SK-N-SH (cell line): ENCODE measurements at regions not wholly inside any gene's neighbourhood (a gene's known extent, or its start where the extent isn't known, plus 50 kb on each side); places are given as distances from the start of the nearest gene placed in this dataset.

Experiments used
- CTCF ChIA-PET: fragments of 300-600, 350-600 bp; formaldehyde crosslinking; extraction: SDS; loops from one replicate; lab custom pipeline; 2021; lab: Yijun Ruan, JAX
- POLR2A ChIA-PET: fragments of 350-600 bp; sonication (Branson Sonifier 250); formaldehyde crosslinking; extraction: SDS; loops from one replicate; lab custom pipeline; 2020; ENCODE audit warnings: antibody characterized with exemption, inconsistent platforms; lab: Yijun Ruan, JAX
- DNase-seq: peaks from one replicate; pipeline ENCODE4 v3.0.0; 2012
- H2AFZ ChIP-seq: fragments of 200-600 bp; sonication (generic); 2 replicates; pipeline ENCODE4 v1.8.1; 2016; ENCODE audit warnings: antibody characterized with exemption, mild to moderate bottlenecking, low read depth
- H3F3A ChIP-seq: fragments of 200-600 bp; sonication (generic); replicated peaks from 2 replicates; pipeline ENCODE3; 2016; ENCODE audit warnings: antibody characterized with exemption, mild to moderate bottlenecking; ENCODE audit not compliant: insufficient read depth
- H3K27ac ChIP-seq, 2 experiments: fragments of 200-500 bp in 1 of 2; fragments of 200-600 bp in 1 of 2; sonication (Bioruptor generic) in 1 of 2; sonication (generic), shearing (Covaris generic) in 1 of 2; 2 replicates each; pipeline versions ENCODE4 v1.5.1 to v1.6.1; 2014 to 2016; ENCODE audit warnings: low read depth in 2 of 2, inconsistent platforms in 1 of 2, low read length in 1 of 2, mild to moderate bottlenecking in 1 of 2, mixed read lengths in 1 of 2
- H3K27me3 ChIP-seq: fragments of 200-600 bp; sonication (generic), shearing (Covaris generic); 2 replicates; pipeline ENCODE4 v1.6.1; 2016; ENCODE audit warnings: mixed run types; ENCODE audit not compliant: insufficient read depth
- H3K36me3 ChIP-seq, 2 experiments: fragments of 200-500 bp in 1 of 2; fragments of 200-600 bp in 1 of 2; sonication (Bioruptor generic) in 1 of 2; sonication (generic) in 1 of 2; replicated peaks in 1 of 2; 2 replicates each; pipeline versions ENCODE3 to v1.5.1; 2014 to 2016; ENCODE audit warnings: low read length in 1 of 2, mild to moderate bottlenecking in 1 of 2; ENCODE audit not compliant: insufficient read depth in 2 of 2, control insufficient read depth in 1 of 2
- H3K4me1 ChIP-seq, 2 experiments: fragments of 200-500 bp in 1 of 2; fragments of 200-600 bp in 1 of 2; sonication (Bioruptor generic) in 1 of 2; sonication (generic), shearing (Covaris generic) in 1 of 2; 2 replicates each; pipeline versions ENCODE4 v1.5.1 to v1.6.1; 2014 to 2016; ENCODE audit warnings: low read depth in 1 of 2, low read length in 1 of 2, mixed run types in 1 of 2; ENCODE audit not compliant: insufficient read depth in 2 of 2, control insufficient read depth in 1 of 2
- H3K4me2 ChIP-seq: fragments of 200-600 bp; sonication (generic), shearing (Covaris generic); 2 replicates; pipeline ENCODE4 v1.6.1; 2017; ENCODE audit warnings: mixed run types
- H3K4me3 ChIP-seq, 2 experiments: fragments of 200-500 bp in 1 of 2; fragments of 200-600 bp in 1 of 2; sonication (Bioruptor generic) in 1 of 2; sonication (generic), shearing (Covaris generic) in 1 of 2; 2 replicates each; pipeline versions ENCODE4 v1.5.1 to v1.8.1; 2014 to 2016; ENCODE audit warnings: low read depth in 2 of 2, inconsistent platforms in 1 of 2, low read length in 1 of 2, mild to moderate bottlenecking in 1 of 2, mixed read lengths in 1 of 2, moderate library complexity in 1 of 2
- H3K79me2 ChIP-seq: fragments of 200-600 bp; sonication (generic); 2 replicates; pipeline ENCODE4 v1.8.1; 2017; ENCODE audit warnings: mild to moderate bottlenecking; ENCODE audit not compliant: insufficient read depth
- H3K9ac ChIP-seq: fragments of 200-600 bp; sonication (generic); 2 replicates; pipeline ENCODE4 v1.6.1; 2017; ENCODE audit warnings: mixed run types
- H3K9me2 ChIP-seq: fragments of 200-600 bp; sonication (generic); 2 replicates; pipeline ENCODE4 v1.6.1; 2017; ENCODE audit warnings: mixed run types
- H3K9me3 ChIP-seq: fragments of 200-600 bp; sonication (generic); 2 replicates; pipeline ENCODE4 v1.6.1; 2017; ENCODE audit warnings: mixed run types, mild to moderate bottlenecking, moderate library complexity
- H4K20me1 ChIP-seq: fragments of 200-600 bp; sonication (generic); 2 replicates; pipeline ENCODE4 v1.6.1; 2017; ENCODE audit warnings: mild to moderate bottlenecking, mixed run types; ENCODE audit not compliant: insufficient read depth
- CTCF ChIP-seq: fragments of 200-600 bp; sonication (generic); IDR thresholded peaks from 2 replicates; pipeline ENCODE4 v1.6.1; 2017; ENCODE audit warnings: antibody characterized with exemption, mild to moderate bottlenecking, moderate library complexity
- FOSL2 ChIP-seq: IDR thresholded peaks from 2 replicates; pipeline ENCODE4 v1.4.0; 2012; ENCODE audit warnings: low read depth, mild to moderate bottlenecking, moderate library complexity, borderline replicate concordance
- GATA2 ChIP-seq: sonication (generic); formaldehyde crosslinking; IDR thresholded peaks from 2 replicates; pipeline ENCODE4 v1.5.0; 2020; ENCODE audit warnings: mild to moderate bottlenecking, missing genetic modification reagents
- IRF3 ChIP-seq: fragments of 150-350 bp; IDR thresholded peaks from 2 replicates; pipeline ENCODE4 v1.6.1; 2016; ENCODE audit warnings: mild to moderate bottlenecking, low read depth, low read length
- JUND ChIP-seq: IDR thresholded peaks from 2 replicates; pipeline ENCODE4 v1.4.0; 2012
- MEF2A ChIP-seq: IDR thresholded peaks from 2 replicates; pipeline ENCODE4 v1.4.0; 2012; ENCODE audit warnings: low read depth, borderline replicate concordance
- MXI1 ChIP-seq: IDR thresholded peaks from 2 replicates; pipeline ENCODE4 v1.6.1; 2012; ENCODE audit warnings: mild to moderate bottlenecking, low read depth, low read length, improper control_type of control experiment
- POLR2AphosphoS5 ChIP-seq: IDR thresholded peaks from 2 replicates; pipeline ENCODE4 v1.6.1; 2012; ENCODE audit warnings: low read depth, low read length
- RCOR1 ChIP-seq: fragments of 150-350 bp; IDR thresholded peaks from 2 replicates; pipeline ENCODE4 v1.6.1; 2017; ENCODE audit warnings: antibody characterized with exemption, low read length
- RXRA ChIP-seq: IDR thresholded peaks from 2 replicates; pipeline ENCODE4 v1.4.0; 2012; ENCODE audit warnings: low read depth, mild to moderate bottlenecking, borderline replicate concordance
- SIN3A ChIP-seq: IDR thresholded peaks from 2 replicates; pipeline ENCODE4 v1.6.1; 2012; ENCODE audit warnings: low read depth, mild to moderate bottlenecking, low read length, moderate library complexity, borderline replicate concordance
- USF1 ChIP-seq: IDR thresholded peaks from 2 replicates; pipeline ENCODE4 v1.4.0; 2012; ENCODE audit warnings: low read depth, borderline replicate concordance
- WGBS: methylation state at CpG from one replicate; pipeline ENCODE4 v1.1.6; 2017; ENCODE audit warnings: low lambda C conversion rate; 5-methylcytosine and 5-hydroxymethylcytosine counted together

DNA sequence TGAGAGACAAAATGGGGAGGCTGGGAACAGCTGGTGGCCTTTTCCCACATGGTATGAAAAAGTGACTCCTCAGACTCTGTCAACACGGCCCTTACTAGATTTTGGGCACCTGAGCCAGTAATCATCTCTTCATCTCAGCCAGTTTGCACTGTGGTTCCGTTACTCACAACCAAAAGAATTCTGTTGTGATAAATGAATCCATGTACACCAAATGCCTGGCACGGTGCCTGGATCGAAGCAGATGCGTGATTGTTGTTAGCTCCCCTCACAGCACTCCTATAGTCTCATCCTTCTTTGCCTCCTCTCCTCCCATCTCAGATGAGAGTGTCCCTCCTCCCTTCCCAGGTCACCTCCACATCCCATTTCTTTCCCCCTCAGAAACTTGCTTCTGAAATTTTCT is 57.9 kb upstream of the GJB5 start:
- POLR2A ChIA-PET, result no interaction called here

DNA sequence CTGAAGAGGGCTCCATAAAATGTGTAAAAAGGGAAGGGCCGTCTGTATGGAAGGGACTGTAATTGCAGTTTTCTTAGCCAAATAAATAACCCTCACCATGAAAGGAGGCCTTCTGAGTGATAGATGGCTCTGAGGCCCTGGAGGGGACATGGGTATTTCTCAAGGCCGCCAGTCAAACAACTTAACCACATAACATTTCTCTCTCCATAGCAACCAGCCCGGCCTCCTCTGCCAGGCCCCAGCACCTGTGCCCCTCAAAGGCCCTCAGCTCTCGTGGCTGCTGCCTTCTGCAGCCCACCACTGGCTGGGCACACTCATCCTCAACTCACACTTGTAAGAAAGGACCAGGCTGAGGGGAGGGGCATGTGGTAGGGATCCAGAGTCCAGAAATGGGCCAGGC is 57.0 kb upstream of the GJB5 start:
- Histone ChIP-seq H3K9me3 (no peaks in the 10 kb centered on the region), H4K20me1 (no peaks in the 10 kb centered on the region), H3K4me1 (peaks cover 0 to 23% of the 10 kb centered on the region in 2 experiments; a peak in 2 of 4 replicates), H2AFZ (no peak overlapping the region), H3K9me2 (no peaks in the 10 kb centered on the region)
- TF ChIP-seq JUND, result no peak
- no peak for TF ChIP-seq MEF2A
- TF ChIP-seq POLR2AphosphoS5, result no peak
- TF ChIP-seq USF1, result no peak
- TF ChIP-seq, all 33 proteins: peak for 0
- ChIA-PET CTCF (interaction anchor here (0.6 to 4.2 kb wide), 4 partner anchors 14 to 155 kb away, joined by 3 to 17 read pairs (median 4); no protein-coding TSS in a partner anchor), POLR2A (no interaction called here)
- H3K27me3 ChIP-seq, result no peaks in the 10 kb centered on the region
- H3K27ac ChIP-seq, result no peak overlapping the region
- H3F3A ChIP-seq, result no peaks in the 10 kb centered on the region
- no peak for DNase-seq
- H3K36me3 ChIP-seq, result no peaks in the 10 kb centered on the region
- H3K4me3 ChIP-seq, result no peak overlapping the region
- no peak overlapping the region for H3K4me2 ChIP-seq
- H3K79me2 ChIP-seq, result no peaks in the 10 kb centered on the region
- WGBS, result 24% methylated on average over 4 of the region's 4 CpGs
- H3K9ac ChIP-seq, result no peak overlapping the region

More for the DNA sequence above, 57.9 kb upstream of the GJB5 start:
- peak; percentile 21 for DNase-seq
- Histone ChIP-seq H3K4me2 (no peak overlapping the region), H3K79me2 (no peaks in the 10 kb centered on the region), H3K4me3 (no peak overlapping the region), H3K9ac (no peak overlapping the region), H3F3A (no peaks in the 10 kb centered on the region), H3K4me1 (peaks cover 0 to 26% of the 10 kb centered on the region in 2 experiments; a peak in 2 of 4 replicates), H3K9me2 (no peaks in the 10 kb centered on the region), H2AFZ (no peak overlapping the region), H3K27me3 (no peaks in the 10 kb centered on the region), H3K27ac (no peak overlapping the region), H4K20me1 (no peaks in the 10 kb centered on the region), H3K9me3 (no peaks in the 10 kb centered on the region), H3K36me3 (no peaks in the 10 kb centered on the region)
- CTCF ChIA-PET, result interaction anchor here (0.8 to 4.2 kb wide), 10 partner anchors 8 to 274 kb away, joined by 3 to 17 read pairs (median 4); no protein-coding TSS in a partner anchor
- TF ChIP-seq FOSL2, result no peak
- no peak for TF ChIP-seq GATA2 (CRISPR knock-in tag)
- no peak for TF ChIP-seq CTCF
- TF ChIP-seq SIN3A, result no peak
- TF ChIP-seq RCOR1, result no peak
- no peak for TF ChIP-seq MXI1
- TF ChIP-seq IRF3, result no peak
- TF ChIP-seq RXRA, result no peak
- 18% methylated on average over 5 of the region's 5 CpGs for WGBS
